NOMO-1 (cell line): ENCODE measurements at regions not wholly inside any gene's neighbourhood (a gene's known extent, or its start where the extent isn't known, plus 50 kb on each side); places are given as distances from the start of the nearest gene placed in this dataset.
"Not testable (repeated sequence)": the region's sequence is repeated elsewhere in the genome, so short reads cannot be mapped to it uniquely, and the experiment has no call there.

Experiments used
- DNase-seq, 2 experiments: peaks; one replicate each; lab custom pipeline; 2025; ENCODE audit not compliant: unreplicated experiment in 2 of 2; lab: John Stamatoyannopoulos, UW

GRCh38 chr16:60304066-60304465 is 1570.0 kb upstream of the GOT2 start:
- no peak for DNase-seq

DNA sequence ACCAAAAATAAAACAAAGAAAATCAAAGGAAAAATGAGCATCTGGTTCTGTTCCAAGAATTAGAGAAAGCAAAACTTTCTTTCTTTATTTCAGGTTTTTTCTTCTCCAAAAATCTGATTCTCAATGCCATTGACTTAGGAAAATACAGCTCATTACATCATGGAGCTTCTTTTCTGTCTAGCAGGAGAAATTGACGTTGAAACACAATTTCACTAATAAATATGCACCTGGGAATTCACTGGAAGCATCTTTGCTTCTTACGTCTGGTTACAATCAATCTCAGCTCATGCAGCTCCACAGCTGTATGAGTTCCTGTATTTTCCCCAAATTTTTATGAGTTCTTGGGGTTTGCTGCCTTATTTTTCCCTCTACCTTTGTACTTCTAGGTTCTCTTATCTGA is 1568.6 kb upstream of the GOT2 start:
- no peak for DNase-seq

GRCh38 chr16:60302261-60302660 is 1568.1 kb upstream of the GOT2 start:
- no peak for DNase-seq

DNA sequence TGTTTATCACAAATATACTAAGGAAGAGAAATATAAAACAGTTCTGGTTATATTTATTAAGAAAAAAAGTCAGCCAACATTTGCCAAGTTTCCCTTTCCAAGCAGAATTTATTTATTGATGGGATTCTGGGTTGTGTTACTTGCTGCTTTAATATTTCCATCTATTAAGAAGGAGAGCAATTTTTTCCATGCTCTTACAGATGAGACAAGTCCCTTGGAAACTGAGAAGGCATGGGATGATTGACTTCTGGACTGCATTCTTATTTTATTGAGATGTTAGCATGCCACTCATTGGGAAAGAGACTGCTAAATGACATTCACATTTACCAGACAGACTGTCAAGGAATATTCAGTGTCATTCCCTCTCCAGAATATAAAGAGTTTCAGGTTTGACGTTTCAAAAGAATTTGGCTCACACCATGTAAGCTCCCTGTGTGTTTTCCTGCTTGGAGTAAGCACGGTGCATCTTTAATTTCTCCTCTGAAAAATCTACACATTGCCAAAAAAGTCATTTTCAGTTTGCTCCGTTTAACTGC is 1565.2 kb upstream of the GOT2 start:
- no peak for DNase-seq

GRCh38 chr16:60295451-60295850 is 1561.3 kb upstream of the GOT2 start:
- DNase-seq: no peak

GRCh38 chr16:60285794-60286193 is 1551.7 kb upstream of the GOT2 start:
- DNase-seq: no peak

- no peak for DNase-seq
Observed at GRCh38 chr16:60279061-60279665, 1545.0 kb upstream of the GOT2 start.

DNA sequence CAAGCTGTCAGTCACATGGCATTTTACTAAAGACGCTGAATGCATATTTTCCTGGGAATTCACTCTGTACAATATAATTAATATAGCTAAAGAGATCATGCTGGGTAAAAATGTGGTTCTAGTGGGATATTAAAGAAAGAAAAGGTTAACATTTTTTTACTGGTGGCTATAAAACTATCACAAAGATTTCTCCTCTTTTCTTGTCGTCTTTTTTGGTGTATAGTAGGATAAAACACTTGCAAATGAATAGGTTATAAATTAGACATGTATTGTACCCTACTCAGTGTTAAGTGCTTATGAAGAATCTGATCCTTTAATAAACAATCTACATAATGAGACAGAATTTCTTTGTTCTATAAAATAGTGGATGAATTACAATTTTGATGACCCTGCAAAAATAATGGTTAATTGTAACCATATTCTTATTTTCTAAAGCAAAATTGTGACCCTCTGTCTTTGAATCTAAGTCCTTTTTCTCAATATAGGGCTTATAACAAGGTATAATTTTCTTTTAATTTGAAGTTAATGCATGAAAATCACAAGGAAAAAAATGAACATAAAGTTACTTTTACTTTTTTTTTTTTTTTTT is 1540.4 kb upstream of the GOT2 start:
- no peak for DNase-seq

- DNase-seq: no peak
Observed at GRCh38 chr16:60271781-60272180, 1537.7 kb upstream of the GOT2 start.

GRCh38 chr16:60271025-60271771 is 1537.1 kb upstream of the GOT2 start:
- no peak for DNase-seq

- DNase-seq: no peak
Observed at GRCh38 chr16:60261425-60261824, 1527.3 kb upstream of the GOT2 start.

GRCh38 chr16:60259956-60260355 is 1525.8 kb upstream of the GOT2 start:
- DNase-seq: no peak

GRCh38 chr16:60246086-60246485 is 1512.0 kb upstream of the GOT2 start:
- DNase-seq: no peak

- no peak for DNase-seq
Observed at GRCh38 chr16:60241671-60242070, 1507.6 kb upstream of the GOT2 start.

- DNase-seq: no peak
Observed at GRCh38 chr16:60230666-60231065, 1496.5 kb upstream of the GOT2 start.

GRCh38 chr16:60225541-60225940 is 1491.4 kb upstream of the GOT2 start:
- no peak for DNase-seq

GRCh38 chr16:60217787-60218186 is 1483.7 kb upstream of the GOT2 start:
- DNase-seq: no peak

- no peak for DNase-seq
Observed at GRCh38 chr16:60214311-60214710, 1480.2 kb upstream of the GOT2 start.

DNA sequence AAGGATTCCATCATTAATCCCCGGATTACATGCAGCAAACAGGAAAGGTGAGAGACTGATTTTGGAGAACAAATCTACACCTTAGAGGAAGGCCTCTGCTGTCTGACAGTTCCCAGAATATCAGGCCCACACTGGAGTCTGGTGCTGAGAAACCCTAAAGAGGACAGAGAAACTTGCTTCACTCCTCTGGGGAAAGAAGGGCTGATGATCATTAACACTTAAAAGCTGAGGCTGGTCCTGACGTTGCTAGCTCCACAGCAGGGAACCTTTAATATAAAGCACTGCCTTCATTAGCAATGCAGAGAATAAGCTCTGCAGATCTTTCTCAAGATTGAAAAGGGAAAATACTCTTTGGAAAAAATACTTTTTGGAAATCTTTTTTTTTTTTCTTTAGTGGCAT is 1472.4 kb upstream of the GOT2 start:
- DNase-seq: no peak

DNA sequence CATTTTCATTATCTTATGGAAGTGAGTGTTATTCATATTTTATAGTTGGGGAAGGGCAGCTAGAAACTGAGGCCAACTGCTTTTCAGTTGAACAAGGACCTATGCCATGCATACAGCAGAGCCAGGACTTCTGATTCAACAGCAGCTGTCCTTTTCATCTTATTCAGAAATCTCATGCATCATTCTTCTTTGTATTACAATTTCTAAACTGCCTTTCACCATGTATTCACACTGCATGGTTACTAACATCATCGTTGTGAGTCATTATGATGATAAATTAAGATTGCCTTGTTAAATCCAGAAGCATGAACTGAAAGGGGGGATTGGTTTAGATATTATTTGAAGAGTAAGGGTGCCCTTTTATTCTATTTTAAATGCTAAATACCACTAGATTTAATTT is 1470.1 kb upstream of the GOT2 start:
- no peak for DNase-seq

GRCh38 chr16:60203525-60204124 is 1469.5 kb upstream of the GOT2 start:
- no peak for DNase-seq

DNA sequence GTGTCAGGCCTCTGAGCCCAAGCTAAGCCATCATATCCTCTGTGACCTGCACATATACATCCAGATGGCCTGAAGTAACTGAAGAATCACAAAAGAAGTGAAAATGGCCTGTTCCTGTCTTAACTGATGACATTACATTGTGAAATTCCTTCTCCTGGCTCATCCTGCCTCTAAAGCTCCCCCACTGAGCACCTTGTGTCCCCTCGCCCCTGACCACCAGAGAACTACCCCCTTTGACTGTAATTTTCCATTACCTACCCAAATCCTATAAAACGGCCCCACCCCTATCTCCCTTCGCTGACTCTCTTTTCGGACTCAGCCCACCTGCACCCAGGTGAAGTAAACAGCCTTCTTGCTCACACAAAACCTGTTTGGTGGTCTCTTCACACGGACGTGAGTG is 1466.6 kb upstream of the GOT2 start:
- DNase-seq: not testable (repeated sequence)
